ENCODE measurements at regions not wholly inside any gene's neighbourhood (a gene's known extent, or its start where the extent isn't known, plus 50 kb on each side); places are given as distances from the start of the nearest gene placed in this dataset.
A peak's percentile ranks its signal among the peaks of the same experiment; 100 is the strongest.

DNA sequence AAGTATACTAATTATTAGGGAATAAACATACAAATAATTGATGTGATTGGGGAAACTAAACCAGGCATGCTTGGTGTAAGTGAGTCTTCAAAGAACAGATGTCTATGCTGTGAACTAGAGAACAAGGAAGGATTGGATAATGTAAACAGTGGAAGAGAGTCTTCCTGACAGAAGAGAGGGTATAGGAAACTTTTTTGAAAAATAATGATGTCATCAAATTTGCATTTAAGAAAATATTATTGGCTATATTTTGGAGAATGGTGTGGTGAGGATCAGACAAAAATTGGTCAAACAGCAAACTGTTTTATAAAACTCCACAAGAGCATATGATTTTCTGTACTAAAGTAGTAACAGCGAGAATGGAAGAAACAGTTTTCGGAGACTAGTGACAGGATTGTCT is 537.7 kb downstream of the TRAM1L1 start:
- CTCF ChIA-PET: no interaction called here
- POLR2A ChIA-PET: no interaction called here
- Histone ChIP-seq H3K9me3 (ENCODE audit: control insufficient read depth, insufficient read depth, low read depth, low read length) (no peaks in the 10 kb centered on the region), H3K4me3 (ENCODE audit: low read depth, low read length) (no peak overlapping the region), H3K4me1 (ENCODE audit: control insufficient read depth, insufficient read depth, low read length) (no peaks in the 10 kb centered on the region), H3K27ac (ENCODE audit: extremely low read depth, low read depth, low read length) (no peak overlapping the region), H3K36me3 (ENCODE audit: control insufficient read depth in 2 of 2, insufficient read depth in 1 of 2, low read length in 2 of 2) (no peaks in the 10 kb centered on the region)
- TF ChIP-seq, protein P1, sequence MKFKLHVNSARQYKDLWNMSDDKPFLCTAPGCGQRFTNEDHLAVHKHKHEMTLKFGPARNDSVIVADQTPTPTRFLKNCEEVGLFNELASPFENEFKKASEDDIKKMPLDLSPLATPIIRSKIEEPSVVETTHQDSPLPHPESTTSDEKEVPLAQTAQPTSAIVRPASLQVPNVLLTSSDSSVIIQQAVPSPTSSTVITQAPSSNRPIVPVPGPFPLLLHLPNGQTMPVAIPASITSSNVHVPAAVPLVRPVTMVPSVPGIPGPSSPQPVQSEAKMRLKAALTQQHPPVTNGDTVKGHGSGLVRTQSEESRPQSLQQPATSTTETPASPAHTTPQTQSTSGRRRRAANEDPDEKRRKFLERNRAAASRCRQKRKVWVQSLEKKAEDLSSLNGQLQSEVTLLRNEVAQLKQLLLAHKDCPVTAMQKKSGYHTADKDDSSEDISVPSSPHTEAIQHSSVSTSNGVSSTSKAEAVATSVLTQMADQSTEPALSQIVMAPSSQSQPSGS (tag by site-specific recombination; IDR thresholded peaks at IDR 0.05; ENCODE audit: low read depth): peak; percentile 31; the same call in 1 of the 2 replicates
- no peak for TF ChIP-seq ZNF248 (tag by site-specific recombination; IDR thresholded peaks at IDR 0.05)

DNA sequence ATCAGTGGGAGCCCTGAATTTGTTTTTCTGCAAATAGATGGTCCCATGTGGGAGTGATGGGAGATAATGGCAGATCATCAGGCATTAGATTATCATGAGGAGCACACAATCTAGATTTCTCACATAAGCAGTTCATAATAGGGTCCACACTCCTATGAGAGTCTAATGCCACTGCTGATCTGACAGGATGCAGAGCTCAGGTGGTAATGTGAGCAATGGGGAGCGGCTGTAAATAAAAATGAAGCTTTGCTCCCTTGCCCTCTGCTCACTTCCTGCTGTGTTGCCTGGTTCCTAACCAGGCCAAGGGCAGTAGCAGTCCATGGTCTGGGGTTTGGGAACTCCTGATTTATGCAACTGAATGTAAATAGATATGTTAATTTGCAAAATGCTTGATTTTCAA is 538.6 kb downstream of the TRAM1L1 start:
- no peaks in the 10 kb centered on the region for H3K9me3 ChIP-seq (ENCODE audit: control insufficient read depth, insufficient read depth, low read depth, low read length)
- H3K4me3 ChIP-seq (ENCODE audit: low read depth, low read length): no peak overlapping the region
- ChIA-PET CTCF (no interaction called here), POLR2A (no interaction called here)
- no peaks in the 10 kb centered on the region for H3K36me3 ChIP-seq (ENCODE audit: control insufficient read depth in 2 of 2, insufficient read depth in 1 of 2, low read length in 2 of 2)
- TF ChIP-seq ZNF174 (tag by site-specific recombination; IDR thresholded peaks at IDR 0.05) (no peak), ZNF140 (tag by site-specific recombination; IDR thresholded peaks at IDR 0.05) (no peak), REPIN1 (tag by site-specific recombination; IDR thresholded peaks at IDR 0.05; ENCODE audit: low read depth) (no peak), ZNF610 (tag by site-specific recombination; IDR thresholded peaks at IDR 0.05; ENCODE audit: borderline replicate concordance) (peak; percentile 95)
- TF ChIP-seq, protein P2, sequence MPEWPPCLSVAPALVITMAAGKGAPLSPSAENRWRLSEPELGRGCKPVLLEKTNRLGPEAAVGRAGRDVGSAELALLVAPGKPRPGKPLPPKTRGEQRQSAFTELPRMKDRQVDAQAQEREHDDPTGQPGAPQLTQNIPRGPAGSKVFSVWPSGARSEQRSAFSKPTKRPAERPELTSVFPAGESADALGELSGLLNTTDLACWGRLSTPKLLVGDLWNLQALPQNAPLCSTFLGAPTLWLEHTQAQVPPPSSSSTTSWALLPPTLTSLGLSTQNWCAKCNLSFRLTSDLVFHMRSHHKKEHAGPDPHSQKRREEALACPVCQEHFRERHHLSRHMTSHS (tag by site-specific recombination; IDR thresholded peaks at IDR 0.05): no peak
- H3K27ac ChIP-seq (ENCODE audit: extremely low read depth, low read depth, low read length): no peak overlapping the region
- H3K4me1 ChIP-seq (ENCODE audit: control insufficient read depth, insufficient read depth, low read length): no peaks in the 10 kb centered on the region

DNA sequence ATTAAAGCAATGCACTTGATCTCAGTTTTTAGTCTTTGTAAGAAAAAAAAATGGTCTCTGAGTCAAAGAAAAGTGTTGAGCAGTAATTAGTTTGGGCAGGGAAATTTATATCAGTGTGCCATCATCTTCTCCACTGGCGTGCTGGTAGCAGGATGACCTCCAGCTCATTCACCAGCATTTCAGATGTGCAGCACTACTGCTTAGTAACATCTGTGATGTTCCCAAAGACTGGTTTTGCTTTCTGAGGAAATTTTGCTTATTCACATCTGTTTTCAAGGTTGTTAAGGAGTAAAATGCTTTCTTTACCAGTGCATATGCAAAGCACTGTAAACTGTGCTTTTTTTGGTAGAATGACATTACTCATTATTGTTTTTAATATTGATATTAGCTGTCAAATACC is 540.4 kb downstream of the TRAM1L1 start:
- POLR2A ChIA-PET: no interaction called here
- TF ChIP-seq MZF1 (tag by site-specific recombination; IDR thresholded peaks at IDR 0.05; ENCODE audit: borderline replicate concordance) (no peak), ZSCAN16 (tag by site-specific recombination; IDR thresholded peaks at IDR 0.05) (no peak), ZNF561 (tag by site-specific recombination; IDR thresholded peaks at IDR 0.05; ENCODE audit: borderline replicate concordance) (no peak), ZNF792 (tag by site-specific recombination; IDR thresholded peaks at IDR 0.05) (no peak), ZNF223 (tag by site-specific recombination; IDR thresholded peaks at IDR 0.05) (no peak), ZNF311 (tag by site-specific recombination; IDR thresholded peaks at IDR 0.05; ENCODE audit: borderline replicate concordance) (no peak), ZNF138 (tag by site-specific recombination; IDR thresholded peaks at IDR 0.05; ENCODE audit: borderline replicate concordance) (no peak), ZNF529 (tag by site-specific recombination; IDR thresholded peaks at IDR 0.05; ENCODE audit: insufficient replicate concordance) (no peak), ZBTB1 (tag by site-specific recombination; IDR thresholded peaks at IDR 0.05) (no peak), ZNF610 (tag by site-specific recombination; IDR thresholded peaks at IDR 0.05; ENCODE audit: borderline replicate concordance) (no peak), ZNF670 (tag by site-specific recombination; IDR thresholded peaks at IDR 0.05; ENCODE audit: low read depth) (no peak)
- TF ChIP-seq, protein P3, sequence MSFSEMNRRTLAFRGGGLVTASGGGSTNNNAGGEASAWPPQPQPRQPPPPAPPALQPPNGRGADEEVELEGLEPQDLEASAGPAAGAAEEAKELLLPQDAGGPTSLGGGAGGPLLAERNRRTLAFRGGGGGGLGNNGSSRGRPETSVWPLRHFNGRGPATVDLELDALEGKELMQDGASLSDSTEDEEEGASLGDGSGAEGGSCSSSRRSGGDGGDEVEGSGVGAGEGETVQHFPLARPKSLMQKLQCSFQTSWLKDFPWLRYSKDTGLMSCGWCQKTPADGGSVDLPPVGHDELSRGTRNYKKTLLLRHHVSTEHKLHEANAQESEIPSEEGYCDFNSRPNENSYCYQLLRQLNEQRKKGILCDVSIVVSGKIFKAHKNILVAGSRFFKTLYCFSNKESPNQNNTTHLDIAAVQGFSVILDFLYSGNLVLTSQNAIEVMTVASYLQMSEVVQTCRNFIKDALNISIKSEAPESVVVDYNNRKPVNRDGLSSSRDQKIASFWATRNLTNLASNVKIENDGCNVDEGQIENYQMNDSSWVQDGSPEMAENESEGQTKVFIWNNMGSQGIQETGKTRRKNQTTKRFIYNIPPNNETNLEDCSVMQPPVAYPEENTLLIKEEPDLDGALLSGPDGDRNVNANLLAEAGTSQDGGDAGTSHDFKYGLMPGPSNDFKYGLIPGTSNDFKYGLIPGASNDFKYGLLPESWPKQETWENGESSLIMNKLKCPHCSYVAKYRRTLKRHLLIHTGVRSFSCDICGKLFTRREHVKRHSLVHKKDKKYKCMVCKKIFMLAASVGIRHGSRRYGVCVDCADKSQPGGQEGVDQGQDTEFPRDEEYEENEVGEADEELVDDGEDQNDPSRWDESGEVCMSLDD (tag by site-specific recombination; IDR thresholded peaks at IDR 0.05): no peak
- TF ChIP-seq, protein P4, sequence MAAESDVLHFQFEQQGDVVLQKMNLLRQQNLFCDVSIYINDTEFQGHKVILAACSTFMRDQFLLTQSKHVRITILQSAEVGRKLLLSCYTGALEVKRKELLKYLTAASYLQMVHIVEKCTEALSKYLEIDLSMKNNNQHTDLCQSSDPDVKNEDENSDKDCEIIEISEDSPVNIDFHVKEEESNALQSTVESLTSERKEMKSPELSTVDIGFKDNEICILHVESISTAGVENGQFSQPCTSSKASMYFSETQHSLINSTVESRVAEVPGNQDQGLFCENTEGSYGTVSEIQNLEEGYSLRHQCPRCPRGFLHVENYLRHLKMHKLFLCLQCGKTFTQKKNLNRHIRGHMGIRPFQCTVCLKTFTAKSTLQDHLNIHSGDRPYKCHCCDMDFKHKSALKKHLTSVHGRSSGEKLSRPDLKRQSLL (tag by site-specific recombination; IDR thresholded peaks at IDR 0.05): no peak
- TF ChIP-seq, protein P5, sequence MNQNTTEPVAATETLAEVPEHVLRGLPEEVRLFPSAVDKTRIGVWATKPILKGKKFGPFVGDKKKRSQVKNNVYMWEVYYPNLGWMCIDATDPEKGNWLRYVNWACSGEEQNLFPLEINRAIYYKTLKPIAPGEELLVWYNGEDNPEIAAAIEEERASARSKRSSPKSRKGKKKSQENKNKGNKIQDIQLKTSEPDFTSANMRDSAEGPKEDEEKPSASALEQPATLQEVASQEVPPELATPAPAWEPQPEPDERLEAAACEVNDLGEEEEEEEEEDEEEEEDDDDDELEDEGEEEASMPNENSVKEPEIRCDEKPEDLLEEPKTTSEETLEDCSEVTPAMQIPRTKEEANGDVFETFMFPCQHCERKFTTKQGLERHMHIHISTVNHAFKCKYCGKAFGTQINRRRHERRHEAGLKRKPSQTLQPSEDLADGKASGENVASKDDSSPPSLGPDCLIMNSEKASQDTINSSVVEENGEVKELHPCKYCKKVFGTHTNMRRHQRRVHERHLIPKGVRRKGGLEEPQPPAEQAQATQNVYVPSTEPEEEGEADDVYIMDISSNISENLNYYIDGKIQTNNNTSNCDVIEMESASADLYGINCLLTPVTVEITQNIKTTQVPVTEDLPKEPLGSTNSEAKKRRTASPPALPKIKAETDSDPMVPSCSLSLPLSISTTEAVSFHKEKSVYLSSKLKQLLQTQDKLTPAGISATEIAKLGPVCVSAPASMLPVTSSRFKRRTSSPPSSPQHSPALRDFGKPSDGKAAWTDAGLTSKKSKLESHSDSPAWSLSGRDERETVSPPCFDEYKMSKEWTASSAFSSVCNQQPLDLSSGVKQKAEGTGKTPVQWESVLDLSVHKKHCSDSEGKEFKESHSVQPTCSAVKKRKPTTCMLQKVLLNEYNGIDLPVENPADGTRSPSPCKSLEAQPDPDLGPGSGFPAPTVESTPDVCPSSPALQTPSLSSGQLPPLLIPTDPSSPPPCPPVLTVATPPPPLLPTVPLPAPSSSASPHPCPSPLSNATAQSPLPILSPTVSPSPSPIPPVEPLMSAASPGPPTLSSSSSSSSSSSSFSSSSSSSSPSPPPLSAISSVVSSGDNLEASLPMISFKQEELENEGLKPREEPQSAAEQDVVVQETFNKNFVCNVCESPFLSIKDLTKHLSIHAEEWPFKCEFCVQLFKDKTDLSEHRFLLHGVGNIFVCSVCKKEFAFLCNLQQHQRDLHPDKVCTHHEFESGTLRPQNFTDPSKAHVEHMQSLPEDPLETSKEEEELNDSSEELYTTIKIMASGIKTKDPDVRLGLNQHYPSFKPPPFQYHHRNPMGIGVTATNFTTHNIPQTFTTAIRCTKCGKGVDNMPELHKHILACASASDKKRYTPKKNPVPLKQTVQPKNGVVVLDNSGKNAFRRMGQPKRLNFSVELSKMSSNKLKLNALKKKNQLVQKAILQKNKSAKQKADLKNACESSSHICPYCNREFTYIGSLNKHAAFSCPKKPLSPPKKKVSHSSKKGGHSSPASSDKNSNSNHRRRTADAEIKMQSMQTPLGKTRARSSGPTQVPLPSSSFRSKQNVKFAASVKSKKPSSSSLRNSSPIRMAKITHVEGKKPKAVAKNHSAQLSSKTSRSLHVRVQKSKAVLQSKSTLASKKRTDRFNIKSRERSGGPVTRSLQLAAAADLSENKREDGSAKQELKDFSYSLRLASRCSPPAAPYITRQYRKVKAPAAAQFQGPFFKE (tag by site-specific recombination; IDR thresholded peaks at IDR 0.05; ENCODE audit: borderline replicate concordance): no peak

More for the DNA sequence above, 540.4 kb downstream of the TRAM1L1 start:
- Histone ChIP-seq H3K27ac (ENCODE audit: extremely low read depth, low read depth, low read length) (no peak overlapping the region), H3K9me3 (ENCODE audit: control insufficient read depth, insufficient read depth, low read depth, low read length) (no peaks in the 10 kb centered on the region), H3K36me3 (ENCODE audit: control insufficient read depth in 2 of 2, insufficient read depth in 1 of 2, low read length in 2 of 2) (no peaks in the 10 kb centered on the region), H3K4me3 (ENCODE audit: low read depth, low read length) (no peak overlapping the region), H3K4me1 (ENCODE audit: control insufficient read depth, insufficient read depth, low read length) (no peaks in the 10 kb centered on the region)
- CTCF ChIA-PET: no interaction called here
